OCI-LY1 (cell line): ENCODE measurements at regions not wholly inside any gene's neighbourhood (a gene's known extent, or its start where the extent isn't known, plus 50 kb on each side); places are given as distances from the start of the nearest gene placed in this dataset.

Experiments used
- EZH2 ChIP-seq: fragments of 200-600 bp; sonication (generic), shearing (Covaris generic); IDR thresholded peaks from 2 replicates; pipeline ENCODE4 v1.8.0; 2017; ENCODE audit warnings: borderline replicate concordance, mixed run types, mild to moderate bottlenecking, antibody characterized with exemption, low read length, moderate library complexity, mixed read lengths
- TF ChIP-seq, protein P1 (sequence below): fragments of 200-600 bp; sonication (generic), shearing (Covaris generic); IDR thresholded peaks from 2 replicates; pipeline ENCODE4 v1.5.1; 2017; ENCODE audit warnings: mild to moderate bottlenecking, antibody characterized with exemption, low read length, moderate library complexity, mixed read lengths

DNA sequence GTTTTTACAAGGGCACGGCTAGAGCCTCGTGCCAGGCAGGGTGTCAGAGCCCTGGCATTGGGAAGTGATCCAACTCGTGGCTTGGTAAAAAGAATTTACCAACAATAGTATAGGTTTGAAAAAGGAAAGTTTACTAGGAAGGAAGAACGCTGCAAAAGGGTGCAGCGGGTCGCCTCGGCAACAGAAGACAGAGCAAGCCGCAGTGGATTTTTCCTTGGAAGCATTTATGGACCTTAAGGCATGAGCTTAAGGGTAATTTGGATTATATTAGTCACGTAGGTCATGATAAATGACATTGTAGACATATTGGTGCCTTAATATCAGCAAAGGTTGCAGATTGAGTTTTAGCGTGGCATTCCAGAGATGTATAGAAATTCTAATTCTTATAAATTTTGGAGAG is 163.4 kb upstream of the PPP2R3A start:
- TF ChIP-seq, protein P1, sequence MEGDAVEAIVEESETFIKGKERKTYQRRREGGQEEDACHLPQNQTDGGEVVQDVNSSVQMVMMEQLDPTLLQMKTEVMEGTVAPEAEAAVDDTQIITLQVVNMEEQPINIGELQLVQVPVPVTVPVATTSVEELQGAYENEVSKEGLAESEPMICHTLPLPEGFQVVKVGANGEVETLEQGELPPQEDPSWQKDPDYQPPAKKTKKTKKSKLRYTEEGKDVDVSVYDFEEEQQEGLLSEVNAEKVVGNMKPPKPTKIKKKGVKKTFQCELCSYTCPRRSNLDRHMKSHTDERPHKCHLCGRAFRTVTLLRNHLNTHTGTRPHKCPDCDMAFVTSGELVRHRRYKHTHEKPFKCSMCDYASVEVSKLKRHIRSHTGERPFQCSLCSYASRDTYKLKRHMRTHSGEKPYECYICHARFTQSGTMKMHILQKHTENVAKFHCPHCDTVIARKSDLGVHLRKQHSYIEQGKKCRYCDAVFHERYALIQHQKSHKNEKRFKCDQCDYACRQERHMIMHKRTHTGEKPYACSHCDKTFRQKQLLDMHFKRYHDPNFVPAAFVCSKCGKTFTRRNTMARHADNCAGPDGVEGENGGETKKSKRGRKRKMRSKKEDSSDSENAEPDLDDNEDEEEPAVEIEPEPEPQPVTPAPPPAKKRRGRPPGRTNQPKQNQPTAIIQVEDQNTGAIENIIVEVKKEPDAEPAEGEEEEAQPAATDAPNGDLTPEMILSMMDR, result no peak
- TF ChIP-seq EZH2, result no peak
